HAP-1 (cell line): ENCODE measurements at regions not wholly inside any gene's neighbourhood (a gene's known extent, or its start where the extent isn't known, plus 50 kb on each side); places are given as distances from the start of the nearest gene placed in this dataset.

Source experiments
- DNase-seq, 2 experiments: peaks; one replicate each; pipeline ENCODE4 v3.0.0-alpha.2; 2016 to 2020; ENCODE audit warnings: low spot score in 2 of 2
- H3K27me3 ChIP-seq: fragments of 250-450 bp; sonication (Bioruptor Pico); 2 replicates; pipeline ENCODE4 v1.5.1; 2020; ENCODE audit warnings: low read depth, mild to moderate bottlenecking, moderate library complexity
- H3K36me3 ChIP-seq: fragments of 250-450 bp; sonication (Bioruptor Pico); replicated peaks from 2 replicates; pipeline ENCODE4 v1.5.1; 2020; ENCODE audit warnings: mild to moderate bottlenecking
- H3K4me1 ChIP-seq: fragments of 250-450 bp; sonication (Bioruptor Pico); 2 replicates; pipeline ENCODE4 v1.5.1; 2020; ENCODE audit warnings: mild to moderate bottlenecking
- H3K4me3 ChIP-seq: fragments of 250-450 bp; sonication (Bioruptor Pico); 2 replicates; pipeline ENCODE4 v1.5.1; 2020; ENCODE audit warnings: mild to moderate bottlenecking, moderate library complexity
- H3K9me3 ChIP-seq: fragments of 250-450 bp; sonication (Bioruptor Pico); 2 replicates; pipeline ENCODE4 v1.5.1; 2020; ENCODE audit warnings: mild to moderate bottlenecking, moderate library complexity
- in situ Hi-C: fragments of 300-500 bp; cut with MboI; formaldehyde crosslinking; loops from 3 replicates; pipeline ENCODE4 v1.14.3; 2020; ENCODE audit warnings: low sequenced_read_pairs, inconsistent platforms, mixed read lengths

- DNase-seq: no peak
- H3K27me3 ChIP-seq: no peaks in the 10 kb centered on the region
- no peaks in the 10 kb centered on the region for H3K9me3 ChIP-seq
- no peak overlapping the region for H3K4me3 ChIP-seq
- peaks cover 11% of the 10 kb centered on the region for H3K4me1 ChIP-seq
- in situ Hi-C loops: loop anchor here (25.0 kb wide), 4 partner anchors 423 to 1798 kb away; no protein-coding TSS in a partner anchor
- H3K36me3 ChIP-seq: no peaks in the 10 kb centered on the region
Measured at GRCh38 chr2:155389224-155389623, 690.7 kb downstream of the KCNJ3 start.

- Histone ChIP-seq H3K27me3 (no peaks in the 10 kb centered on the region), H3K36me3 (no peaks in the 10 kb centered on the region), H3K4me1 (peaks cover 11% of the 10 kb centered on the region), H3K9me3 (no peaks in the 10 kb centered on the region), H3K4me3 (no peak overlapping the region)
- no peak for DNase-seq
- in situ Hi-C loops: loop anchor here (25.0 kb wide), 4 partner anchors 428 to 1803 kb away; no protein-coding TSS in a partner anchor
Measured at GRCh38 chr2:155384555-155385123, 686.1 kb downstream of the KCNJ3 start.

GRCh38 chr2:155382776-155383175 is 684.3 kb downstream of the KCNJ3 start:
- Histone ChIP-seq H3K9me3 (no peaks in the 10 kb centered on the region), H3K36me3 (no peaks in the 10 kb centered on the region), H3K4me3 (no peak overlapping the region), H3K27me3 (no peaks in the 10 kb centered on the region), H3K4me1 (0 out of 2 replicates have a peak, but pooled peaks cover 3% of the 10 kb centered on the region)
- in situ Hi-C loops: loop anchor here (25.0 kb wide), 4 partner anchors 430 to 1805 kb away; no protein-coding TSS in a partner anchor
- no peak for DNase-seq

GRCh38 chr2:155381436-155381835 is 682.9 kb downstream of the KCNJ3 start:
- Histone ChIP-seq H3K4me1 (0 out of 2 replicates have a peak, but pooled peaks cover 4% of the 10 kb centered on the region), H3K36me3 (no peaks in the 10 kb centered on the region), H3K9me3 (no peaks in the 10 kb centered on the region), H3K27me3 (no peaks in the 10 kb centered on the region), H3K4me3 (no peak overlapping the region)
- in situ Hi-C loops: loop anchor here (25.0 kb wide), 4 partner anchors 431 to 1806 kb away; no protein-coding TSS in a partner anchor
- DNase-seq: no peak

- H3K4me3 ChIP-seq: no peak overlapping the region
- no peaks in the 10 kb centered on the region for H3K27me3 ChIP-seq
- H3K36me3 ChIP-seq: no peaks in the 10 kb centered on the region
- no peaks in the 10 kb centered on the region for H3K9me3 ChIP-seq
- 0 out of 2 replicates have a peak, but pooled peaks cover 4% of the 10 kb centered on the region for H3K4me1 ChIP-seq
- in situ Hi-C loops: loop anchor here (25.0 kb wide), 4 partner anchors 433 to 1808 kb away; no protein-coding TSS in a partner anchor
- no peak for DNase-seq
Measured at GRCh38 chr2:155379494-155379893, 681.0 kb downstream of the KCNJ3 start.

- in situ Hi-C loops: loop anchor here (25.0 kb wide), 4 partner anchors 434 to 1809 kb away; no protein-coding TSS in a partner anchor
- Histone ChIP-seq H3K36me3 (no peaks in the 10 kb centered on the region), H3K9me3 (no peaks in the 10 kb centered on the region), H3K4me1 (0 out of 2 replicates have a peak, but pooled peaks cover 4% of the 10 kb centered on the region), H3K27me3 (no peaks in the 10 kb centered on the region), H3K4me3 (no peak overlapping the region)
- no peak for DNase-seq
Measured at GRCh38 chr2:155377931-155378444, 679.5 kb downstream of the KCNJ3 start.

- in situ Hi-C loops: loop anchor here (25.0 kb wide), 4 partner anchors 435 to 1810 kb away; no protein-coding TSS in a partner anchor
- Histone ChIP-seq H3K4me3 (no peak overlapping the region), H3K27me3 (no peaks in the 10 kb centered on the region), H3K4me1 (0 out of 2 replicates have a peak, but pooled peaks cover 4% of the 10 kb centered on the region), H3K36me3 (no peaks in the 10 kb centered on the region), H3K9me3 (no peaks in the 10 kb centered on the region)
- DNase-seq: peak in 1 of 2 experiments; percentile 77
Measured at GRCh38 chr2:155377266-155377680, 678.8 kb downstream of the KCNJ3 start.

GRCh38 chr2:155372969-155373368 is 674.5 kb downstream of the KCNJ3 start:
- Histone ChIP-seq H3K9me3 (no peaks in the 10 kb centered on the region), H3K4me3 (no peak overlapping the region), H3K27me3 (no peaks in the 10 kb centered on the region), H3K36me3 (no peaks in the 10 kb centered on the region), H3K4me1 (0 out of 2 replicates have a peak, but pooled peaks cover 3% of the 10 kb centered on the region)
- in situ Hi-C loops: no loop called here
- DNase-seq: peak in 1 of 2 experiments; percentile 48

GRCh38 chr2:155368934-155369333 is 670.4 kb downstream of the KCNJ3 start:
- Histone ChIP-seq H3K4me3 (no peak overlapping the region), H3K27me3 (no peaks in the 10 kb centered on the region), H3K9me3 (no peaks in the 10 kb centered on the region), H3K4me1 (no peaks in the 10 kb centered on the region), H3K36me3 (no peaks in the 10 kb centered on the region)
- peak in 1 of 2 experiments; percentile 49 for DNase-seq
- in situ Hi-C loops: no loop called here

- Histone ChIP-seq H3K36me3 (no peaks in the 10 kb centered on the region), H3K27me3 (no peaks in the 10 kb centered on the region), H3K9me3 (no peaks in the 10 kb centered on the region), H3K4me3 (no peak overlapping the region), H3K4me1 (no peaks in the 10 kb centered on the region)
- in situ Hi-C loops: no loop called here
- DNase-seq: no peak
Measured at GRCh38 chr2:155364766-155365165, 666.3 kb downstream of the KCNJ3 start.

GRCh38 chr2:155363349-155363888 is 664.9 kb downstream of the KCNJ3 start:
- Histone ChIP-seq H3K4me1 (no peaks in the 10 kb centered on the region), H3K4me3 (no peak overlapping the region), H3K36me3 (no peaks in the 10 kb centered on the region), H3K9me3 (no peaks in the 10 kb centered on the region), H3K27me3 (no peaks in the 10 kb centered on the region)
- no peak for DNase-seq
- in situ Hi-C loops: no loop called here

- in situ Hi-C loops: no loop called here
- DNase-seq: no peak
- H3K4me1 ChIP-seq: no peaks in the 10 kb centered on the region
- H3K4me3 ChIP-seq: no peak overlapping the region
- no peaks in the 10 kb centered on the region for H3K36me3 ChIP-seq
- H3K27me3 ChIP-seq: no peaks in the 10 kb centered on the region
- H3K9me3 ChIP-seq: no peaks in the 10 kb centered on the region
Measured at GRCh38 chr2:155357172-155357571, 658.7 kb downstream of the KCNJ3 start.

- in situ Hi-C loops: no loop called here
- Histone ChIP-seq H3K27me3 (no peaks in the 10 kb centered on the region), H3K36me3 (no peaks in the 10 kb centered on the region), H3K9me3 (no peaks in the 10 kb centered on the region), H3K4me3 (no peak overlapping the region), H3K4me1 (no peaks in the 10 kb centered on the region)
- no peak for DNase-seq
Measured at GRCh38 chr2:155356250-155356649, 657.8 kb downstream of the KCNJ3 start.
